ENCODE measurements at regions not wholly inside any gene's neighbourhood (a gene's known extent, or its start where the extent isn't known, plus 50 kb on each side); places are given as distances from the start of the nearest gene placed in this dataset.

GRCh38 chr3:5295191-5295690 lies 107.7 kb downstream of the EDEM1 start:
- Histone ChIP-seq H3K4me3 (replicated peaks in 1 of 3; ENCODE audit: low read depth in 2 of 3, low read length in 3 of 3) (no peak overlapping the region), H3K27ac (ENCODE audit: low read depth in 1 of 2, low read length in 2 of 2) (no peak overlapping the region)
- TF ChIP-seq CTCF (IDR thresholded peaks at IDR 0.05): no peak

GRCh38 chr3:5296362-5296761 lies 108.9 kb downstream of the EDEM1 start:
- intact Hi-C loops (cut with micrococcal nuclease): no loop called here
- Mint-ChIP-seq H3K9me3 (peaks cover 0 to 3% (median 0%) of the 10 kb centered on the region in 7 donors), H3K36me3 (no peaks in the 10 kb centered on the region), H3K4me3 (no peak overlapping the region), H3K27ac (no peak overlapping the region), H3K4me1 (peaks cover 5% of the 10 kb centered on the region), H3K27me3 (ENCODE audit: low read depth in 3 of 3) (peaks cover 0 to 3% (median 0%) of the 10 kb centered on the region in 3 donors)
- no peaks in the 10 kb centered on the region for H3K36me3 ChIP-seq (replicated peaks in 1 of 2; ENCODE audit: control insufficient read depth in 1 of 2, insufficient read depth in 2 of 2, low read length in 2 of 2)
- DNase-seq: no peak
- no peak overlapping the region for H3K9ac ChIP-seq (ENCODE audit: insufficient read depth, low read length, poor library complexity, severe bottlenecking)
- H3K9me3 ChIP-seq (replicated peaks in 1 of 2; ENCODE audit: control insufficient read depth in 1 of 2, insufficient read depth in 1 of 2, low read length in 2 of 2): no peaks in the 10 kb centered on the region
- no peaks in the 10 kb centered on the region for H3K27me3 ChIP-seq (ENCODE audit: control insufficient read depth in 2 of 2, insufficient read depth in 2 of 2, low read length in 2 of 2)
- no CpG with 5 or more reads among the region's 2 CpGs for WGBS (ENCODE audit: insufficient coverage)
- H2AFZ ChIP-seq (ENCODE audit: insufficient read depth, low read depth, low read length, poor library complexity, severe bottlenecking): no peak overlapping the region
- no peak overlapping the region for H3K4me3 ChIP-seq (replicated peaks in 1 of 3; ENCODE audit: low read depth in 2 of 3, low read length in 3 of 3)
- no peak overlapping the region for H3K27ac ChIP-seq (ENCODE audit: low read depth in 1 of 2, low read length in 2 of 2)
- no peak overlapping the region for H3K4me2 ChIP-seq (replicated peaks; ENCODE audit: extremely low read depth, low read length, poor library complexity, severe bottlenecking)
- H4K20me1 ChIP-seq (ENCODE audit: insufficient read depth, low read length): no peaks in the 10 kb centered on the region
- no peaks in the 10 kb centered on the region for H3K79me2 ChIP-seq (ENCODE audit: insufficient read depth, low read length)
- H3K4me1 ChIP-seq (ENCODE audit: control insufficient read depth in 1 of 2, insufficient read depth in 2 of 2, low read length in 2 of 2): peaks cover 7 to 12% of the 10 kb centered on the region in 2 donors
- no peak for TF ChIP-seq CTCF (IDR thresholded peaks at IDR 0.05)

More at GRCh38 chr3:5295191-5295690, 107.7 kb downstream of the EDEM1 start:
- Histone ChIP-seq H3K4me2 (replicated peaks; ENCODE audit: extremely low read depth, low read length, poor library complexity, severe bottlenecking) (no peak overlapping the region), H3K36me3 (replicated peaks in 1 of 2; ENCODE audit: control insufficient read depth in 1 of 2, insufficient read depth in 2 of 2, low read length in 2 of 2) (no peaks in the 10 kb centered on the region), H3K9me3 (replicated peaks in 1 of 2; ENCODE audit: control insufficient read depth in 1 of 2, insufficient read depth in 1 of 2, low read length in 2 of 2) (no peaks in the 10 kb centered on the region), H3K9ac (ENCODE audit: insufficient read depth, low read length, poor library complexity, severe bottlenecking) (no peak overlapping the region), H3K27me3 (ENCODE audit: control insufficient read depth in 2 of 2, insufficient read depth in 2 of 2, low read length in 2 of 2) (no peaks in the 10 kb centered on the region), H3K79me2 (ENCODE audit: insufficient read depth, low read length) (no peaks in the 10 kb centered on the region), H4K20me1 (ENCODE audit: insufficient read depth, low read length) (no peaks in the 10 kb centered on the region), H3K4me1 (ENCODE audit: control insufficient read depth in 1 of 2, insufficient read depth in 2 of 2, low read length in 2 of 2) (peaks cover 7 to 12% of the 10 kb centered on the region in 2 donors), H2AFZ (ENCODE audit: insufficient read depth, low read depth, low read length, poor library complexity, severe bottlenecking) (no peak overlapping the region)
- Mint-ChIP-seq H3K4me3 (no peak overlapping the region), H3K27ac (no peak overlapping the region), H3K9me3 (peaks cover 0 to 3% (median 0%) of the 10 kb centered on the region in 7 donors), H3K4me1 (peaks cover 5% of the 10 kb centered on the region), H3K27me3 (ENCODE audit: low read depth in 3 of 3) (no peaks in the 10 kb centered on the region), H3K36me3 (no peaks in the 10 kb centered on the region)
- DNase-seq: no peak
- intact Hi-C loops (cut with micrococcal nuclease): no loop called here
- WGBS (ENCODE audit: insufficient coverage): no CpG with 5 or more reads among the region's 1 CpG
